Natural killer cell (primary cell): ENCODE measurements at regions not wholly inside any gene's neighbourhood (a gene's known extent, or its start where the extent isn't known, plus 50 kb on each side); places are given as distances from the start of the nearest gene placed in this dataset.

ENCODE experiments used
- ATAC-seq, 3 donors: fragments of 150-1000 bp in 2 of 3; fragments of 200-7000 bp in 1 of 3; cut with Tn5 transposase; 1 replicate in 1 of 3; 2 replicates in 2 of 3; pipeline ENCODE4 v1.10.0; 2021; ENCODE audit warnings: mild to moderate bottlenecking in 2 of 3, moderate library complexity in 2 of 3
- DNase-seq, 2 donors: peaks; one replicate each; pipeline versions ENCODE4 v3.0.0 to v3.0.0-alpha.2; 2013 to 2021; ENCODE audit warnings: mixed read lengths in 1 of 2
- H3K27ac ChIP-seq: one replicate; pipeline ENCODE4 v1.5.1; 2013; ENCODE audit warnings: mild to moderate bottlenecking, low read length
- H3K27me3 ChIP-seq: one replicate; pipeline ENCODE4 v1.6.1; 2013; ENCODE audit warnings: low read length; ENCODE audit not compliant: control insufficient read depth, insufficient read depth
- H3K36me3 ChIP-seq: one replicate; pipeline ENCODE4 v1.6.1; 2013; ENCODE audit warnings: low read length; ENCODE audit not compliant: control insufficient read depth, insufficient read depth
- H3K4me1 ChIP-seq: one replicate; pipeline ENCODE4 v1.6.1; 2013; ENCODE audit warnings: low read length; ENCODE audit not compliant: control insufficient read depth, insufficient read depth
- H3K4me3 ChIP-seq: one replicate; pipeline ENCODE4 v1.5.1; 2013; ENCODE audit warnings: low read length
- H3K9me3 ChIP-seq: one replicate; pipeline ENCODE4 v1.6.1; 2013; ENCODE audit warnings: low read length; ENCODE audit not compliant: control insufficient read depth, insufficient read depth
- H3K27ac Mint-ChIP-seq, 2 donors: one replicate each; pipeline ENCODE4 v1.8.0; 2022; ENCODE audit warnings: mild to moderate bottlenecking in 2 of 2, mixed read lengths in 2 of 2, moderate library complexity in 1 of 2
- H3K27me3 Mint-ChIP-seq, 2 donors: one replicate each; pipeline ENCODE4 v1.8.0; 2022; ENCODE audit warnings: low read depth in 2 of 2, mixed read lengths in 2 of 2
- H3K36me3 Mint-ChIP-seq: one replicate; pipeline ENCODE4 v1.8.0; 2022; ENCODE audit warnings: mixed read lengths
- H3K4me1 Mint-ChIP-seq, 2 donors: one replicate each; pipeline ENCODE4 v1.8.0; 2022; ENCODE audit warnings: mixed read lengths in 2 of 2
- H3K4me3 Mint-ChIP-seq: one replicate; pipeline ENCODE4 v1.8.0; 2022; ENCODE audit warnings: mild to moderate bottlenecking, moderate library complexity, mixed read lengths
- H3K9me3 Mint-ChIP-seq, 2 donors: one replicate each; pipeline ENCODE4 v1.8.0; 2022; ENCODE audit warnings: mixed read lengths in 2 of 2
- CTCF ChIP-seq: fragments of 200-600 bp; IDR thresholded peaks from one replicate; pipeline ENCODE4 v1.8.0; 2022; ENCODE audit warnings: antibody characterized with exemption
- WGBS: methylation state at CpG from one replicate; pipeline ENCODE4 v1.1.7; 2013; ENCODE audit warnings: missing lambda C conversion rate; ENCODE audit not compliant: insufficient coverage; 5-methylcytosine and 5-hydroxymethylcytosine counted together
- intact Hi-C: fragments of 100-400 bp; cut with micrococcal nuclease; formaldehyde crosslinking; loops from one replicate; pipeline ENCODE4 v1.14.2; 2022

GRCh38 chr12:114741940-114742339, 58.0 kb upstream of the TBX3 start:
- no peak overlapping the region for H3K27ac Mint-ChIP-seq
- no peak for TF ChIP-seq CTCF

GRCh38 chr12:114740448-114740847, 56.5 kb upstream of the TBX3 start:
- no peak overlapping the region for H3K4me3 ChIP-seq
- no peaks in the 10 kb centered on the region for H3K9me3 ChIP-seq
- no peak for DNase-seq
- intact Hi-C loops = no loop called here
- WGBS = 59% methylated on average over 7 of the region's 7 CpGs
- no peaks in the 10 kb centered on the region for H3K27me3 ChIP-seq
- ATAC-seq = no peak
- H3K27ac ChIP-seq = no peak overlapping the region
- H3K4me1 Mint-ChIP-seq = no peaks in the 10 kb centered on the region
- H3K27ac Mint-ChIP-seq = no peak overlapping the region
- no peak for TF ChIP-seq CTCF
- no peaks in the 10 kb centered on the region for H3K4me1 ChIP-seq
- H3K4me3 Mint-ChIP-seq = no peak overlapping the region
- H3K36me3 ChIP-seq = no peaks in the 10 kb centered on the region
- peaks cover 7% of the 10 kb centered on the region in 2 donors for H3K27me3 Mint-ChIP-seq
- no peaks in the 10 kb centered on the region for H3K9me3 Mint-ChIP-seq
- H3K36me3 Mint-ChIP-seq = no peaks in the 10 kb centered on the region

More at GRCh38 chr12:114741940-114742339, 58.0 kb upstream of the TBX3 start:
- H3K4me3 ChIP-seq = no peak overlapping the region
- Mint-ChIP-seq H3K4me1 (no peaks in the 10 kb centered on the region), H3K27me3 (no peaks in the 10 kb centered on the region), H3K4me3 (no peak overlapping the region), H3K36me3 (no peaks in the 10 kb centered on the region), H3K9me3 (no peaks in the 10 kb centered on the region)
- no peaks in the 10 kb centered on the region for H3K36me3 ChIP-seq
- 90% methylated on average over 4 of the region's 4 CpGs for WGBS
- intact Hi-C loops = no loop called here
- no peak for DNase-seq
- H3K9me3 ChIP-seq = no peaks in the 10 kb centered on the region
- no peak overlapping the region for H3K27ac ChIP-seq
- H3K27me3 ChIP-seq = no peaks in the 10 kb centered on the region
- ATAC-seq = no peak
- no peaks in the 10 kb centered on the region for H3K4me1 ChIP-seq

- H3K9me3 Mint-ChIP-seq = no peaks in the 10 kb centered on the region
- no peak overlapping the region for H3K27ac Mint-ChIP-seq
- H3K27me3 ChIP-seq = peaks cover 8% of the 10 kb centered on the region
- no peak for DNase-seq
- H3K4me3 ChIP-seq = no peak overlapping the region
- no peak for ATAC-seq
- no peaks in the 10 kb centered on the region for H3K4me1 ChIP-seq
- no peaks in the 10 kb centered on the region for H3K36me3 Mint-ChIP-seq
- no peak for TF ChIP-seq CTCF
- WGBS = 83% methylated on average over 5 of the region's 9 CpGs
- no peaks in the 10 kb centered on the region for H3K4me1 Mint-ChIP-seq
- no peak overlapping the region for H3K4me3 Mint-ChIP-seq
- no peaks in the 10 kb centered on the region for H3K36me3 ChIP-seq
- H3K27me3 Mint-ChIP-seq = peaks cover 17% of the 10 kb centered on the region in 2 donors
- intact Hi-C loops = no loop called here
- no peaks in the 10 kb centered on the region for H3K9me3 ChIP-seq
- H3K27ac ChIP-seq = no peak overlapping the region
Measured at GRCh38 chr12:114738460-114739184, 54.6 kb upstream of the TBX3 start.
